ENCODE measurements at regions not wholly inside any gene's neighbourhood (a gene's known extent, or its start where the extent isn't known, plus 50 kb on each side); places are given as distances from the start of the nearest gene placed in this dataset.

- H3K27me3 ChIP-seq (ENCODE audit: control insufficient read depth in 2 of 2, insufficient read depth in 2 of 2, low read length in 2 of 2), result no peaks in the 10 kb centered on the region
- no peak overlapping the region for H3K4me3 ChIP-seq (ENCODE audit: low read length)
- peak overlapping the region in 7 of 9 donors; percentile 26 to 84 (median 56) for H3K27ac Mint-ChIP-seq
- H3K4me1 Mint-ChIP-seq, result peaks cover 15 to 42% (median 41%) of the 10 kb centered on the region in 7 donors
- no peaks in the 10 kb centered on the region for H3K9me3 ChIP-seq (ENCODE audit: control insufficient read depth in 2 of 3, low read length in 3 of 3)
- peak overlapping the region in 5 of 10 donors; percentile 31 to 66 (median 43) for H3K4me3 Mint-ChIP-seq
- ChIA-PET CTCF (no interaction called here), POLR2A (no interaction called here)
- DNase-seq (peak in 2 of 9 donors; percentile 38 to 39), ATAC-seq (peak; percentile 78)
- no peaks in the 10 kb centered on the region for H3K36me3 ChIP-seq (ENCODE audit: control insufficient read depth in 2 of 3, insufficient read depth in 3 of 3, low read length in 3 of 3)
- no peak overlapping the region for H3K27ac ChIP-seq (ENCODE audit: low read depth, low read length)
- no peaks in the 10 kb centered on the region for H3K27me3 Mint-ChIP-seq
- H3K36me3 Mint-ChIP-seq, result peaks cover 0 to 7% (median 0%) of the 10 kb centered on the region in 5 donors
- H3K4me1 ChIP-seq (ENCODE audit: control insufficient read depth in 2 of 2, insufficient read depth in 2 of 2, low read length in 2 of 2), result peaks cover 14 to 17% of the 10 kb centered on the region in 2 donors
- no peaks in the 10 kb centered on the region for H3K9me3 Mint-ChIP-seq
- intact Hi-C loops (cut with micrococcal nuclease), result loop anchor here (1.0 to 2.0 kb wide), 2 partner anchors 132 to 201 kb away; no protein-coding TSS in a partner anchor
These were observed 61.2 kb upstream of the SGK1 start for GRCh38 chr6:134379076-134379475.

GRCh38 chr6:134378426-134378825 is 60.5 kb upstream of the SGK1 start:
- H3K27ac Mint-ChIP-seq, result peak overlapping the region in 3 of 9 donors; percentile 29 to 84 (median 55)

DNA sequence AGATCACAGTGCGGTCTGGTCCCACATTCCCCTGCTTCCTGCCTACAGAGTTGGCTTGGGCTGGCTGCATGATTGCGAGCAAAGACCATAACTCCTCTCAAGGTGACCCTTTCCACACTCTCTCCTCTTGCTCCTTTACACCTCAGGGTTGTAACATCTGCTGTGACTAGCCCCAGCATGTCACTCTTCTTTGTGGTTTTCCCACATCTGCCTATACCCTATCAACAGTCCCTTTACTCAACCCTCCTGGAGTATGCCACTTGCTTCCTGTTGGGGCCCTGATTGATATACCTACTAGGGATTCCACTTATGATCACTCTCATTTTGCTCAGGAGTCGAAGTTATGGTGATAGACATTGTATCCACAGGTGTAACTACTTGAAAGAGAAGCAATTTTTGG is 58.9 kb upstream of the SGK1 start:
- peaks cover 26 to 65% (median 63%) of the 10 kb centered on the region in 7 donors for H3K4me1 Mint-ChIP-seq

More at GRCh38 chr6:134378426-134378825, 60.5 kb upstream of the SGK1 start:
- Mint-ChIP-seq H3K36me3 (peaks cover 0 to 9% (median 0%) of the 10 kb centered on the region in 5 donors), H3K4me1 (peaks cover 16 to 48% (median 47%) of the 10 kb centered on the region in 7 donors), H3K27me3 (no peaks in the 10 kb centered on the region), H3K9me3 (no peaks in the 10 kb centered on the region), H3K4me3 (peak overlapping the region in 4 of 10 donors; percentile 31 to 66 (median 58))
- Histone ChIP-seq H3K4me1 (ENCODE audit: control insufficient read depth in 2 of 2, insufficient read depth in 2 of 2, low read length in 2 of 2) (peaks cover 15 to 17% of the 10 kb centered on the region in 2 donors), H3K4me3 (ENCODE audit: low read length) (no peak overlapping the region), H3K27ac (ENCODE audit: low read depth, low read length) (no peak overlapping the region), H3K27me3 (ENCODE audit: control insufficient read depth in 2 of 2, insufficient read depth in 2 of 2, low read length in 2 of 2) (no peaks in the 10 kb centered on the region), H3K36me3 (ENCODE audit: control insufficient read depth in 2 of 3, insufficient read depth in 3 of 3, low read length in 3 of 3) (no peaks in the 10 kb centered on the region), H3K9me3 (ENCODE audit: control insufficient read depth in 2 of 3, low read length in 3 of 3) (no peaks in the 10 kb centered on the region)
- intact Hi-C loops (cut with micrococcal nuclease), result loop anchor here in 1 of 2 donors (2.0 kb wide), 1 partner anchor 132 kb away; no protein-coding TSS in a partner anchor
- DNase-seq (no peak), ATAC-seq (no peak)
- ChIA-PET CTCF (interaction anchor here (0.7 kb wide), 1 partner anchor 204 kb away, joined by 3 read pairs; no protein-coding TSS in a partner anchor), POLR2A (no interaction called here)

DNA sequence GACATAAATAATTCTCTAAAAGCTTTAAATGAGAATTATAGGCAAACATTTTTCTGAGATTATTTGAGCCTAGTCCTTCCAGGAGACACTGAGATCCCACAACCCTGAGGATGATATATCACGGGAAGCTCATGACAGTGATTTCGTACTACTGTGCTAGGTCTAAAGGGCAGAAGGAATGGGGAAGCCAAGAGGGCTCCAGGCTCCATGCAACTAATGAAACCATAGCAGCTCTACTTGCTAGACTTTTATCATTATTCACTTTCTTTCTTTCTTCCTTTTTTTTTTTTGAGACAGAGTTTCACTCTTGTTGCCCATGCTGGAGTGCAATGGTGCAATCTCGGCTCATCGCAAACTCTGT is 57.3 kb upstream of the SGK1 start:
- peaks cover 0 to 11% (median 0%) of the 10 kb centered on the region in 5 donors for H3K36me3 Mint-ChIP-seq
- no peak overlapping the region for H3K4me3 Mint-ChIP-seq
- H3K4me1 ChIP-seq (ENCODE audit: control insufficient read depth in 2 of 2, insufficient read depth in 2 of 2, low read length in 2 of 2), result peaks cover 12 to 24% of the 10 kb centered on the region in 2 donors
- intact Hi-C loops (cut with micrococcal nuclease), result no loop called here
- no peak overlapping the region for H3K27ac ChIP-seq (ENCODE audit: low read depth, low read length)
- no peak overlapping the region for H3K4me3 ChIP-seq (ENCODE audit: low read length)
- peaks cover 27 to 59% (median 54%) of the 10 kb centered on the region in 7 donors for H3K4me1 Mint-ChIP-seq
- H3K27me3 ChIP-seq (ENCODE audit: control insufficient read depth in 2 of 2, insufficient read depth in 2 of 2, low read length in 2 of 2), result no peaks in the 10 kb centered on the region
- ChIA-PET POLR2A (no interaction called here), CTCF (no interaction called here)
- no peaks in the 10 kb centered on the region for H3K9me3 ChIP-seq (ENCODE audit: control insufficient read depth in 2 of 3, low read length in 3 of 3)
- H3K9me3 Mint-ChIP-seq, result no peaks in the 10 kb centered on the region
- H3K27me3 Mint-ChIP-seq, result no peaks in the 10 kb centered on the region
- DNase-seq, result no peak
- no peaks in the 10 kb centered on the region for H3K36me3 ChIP-seq (ENCODE audit: control insufficient read depth in 2 of 3, insufficient read depth in 3 of 3, low read length in 3 of 3)
- no peak for ATAC-seq
- peak overlapping the region in 1 of 9 donors; percentile 83 for H3K27ac Mint-ChIP-seq

More for the DNA sequence above, 58.9 kb upstream of the SGK1 start:
- CTCF ChIA-PET, result no interaction called here
- DNase-seq, result no peak
- Mint-ChIP-seq H3K4me3 (no peak overlapping the region), H3K27me3 (no peaks in the 10 kb centered on the region), H3K36me3 (peaks cover 0 to 11% (median 0%) of the 10 kb centered on the region in 5 donors), H3K9me3 (no peaks in the 10 kb centered on the region), H3K27ac (peak overlapping the region in 1 of 9 donors; percentile 39)
- intact Hi-C loops (cut with micrococcal nuclease), result loop anchor here in 1 of 2 donors (2.0 kb wide), 1 partner anchor 264 kb away; no protein-coding TSS in a partner anchor
- H3K4me3 ChIP-seq (ENCODE audit: low read length), result no peak overlapping the region
- no peaks in the 10 kb centered on the region for H3K27me3 ChIP-seq (ENCODE audit: control insufficient read depth in 2 of 2, insufficient read depth in 2 of 2, low read length in 2 of 2)
- H3K27ac ChIP-seq (ENCODE audit: low read depth, low read length), result no peak overlapping the region
- H3K9me3 ChIP-seq (ENCODE audit: control insufficient read depth in 2 of 3, low read length in 3 of 3), result no peaks in the 10 kb centered on the region
- POLR2A ChIA-PET, result no interaction called here
- H3K36me3 ChIP-seq (ENCODE audit: control insufficient read depth in 2 of 3, insufficient read depth in 3 of 3, low read length in 3 of 3), result no peaks in the 10 kb centered on the region
- no peak for ATAC-seq
- H3K4me1 ChIP-seq (ENCODE audit: control insufficient read depth in 2 of 2, insufficient read depth in 2 of 2, low read length in 2 of 2), result peaks cover 17 to 29% of the 10 kb centered on the region in 2 donors

GRCh38 chr6:134374491-134375219 is 56.7 kb upstream of the SGK1 start:
- Histone ChIP-seq H3K4me1 (ENCODE audit: control insufficient read depth in 2 of 2, insufficient read depth in 2 of 2, low read length in 2 of 2) (peaks cover 8 to 23% of the 10 kb centered on the region in 2 donors), H3K9me3 (ENCODE audit: control insufficient read depth in 2 of 3, low read length in 3 of 3) (no peaks in the 10 kb centered on the region), H3K27me3 (ENCODE audit: control insufficient read depth in 2 of 2, insufficient read depth in 2 of 2, low read length in 2 of 2) (no peaks in the 10 kb centered on the region), H3K36me3 (ENCODE audit: control insufficient read depth in 2 of 3, insufficient read depth in 3 of 3, low read length in 3 of 3) (no peaks in the 10 kb centered on the region), H3K27ac (ENCODE audit: low read depth, low read length) (no peak overlapping the region), H3K4me3 (ENCODE audit: low read length) (no peak overlapping the region)
- no peaks in the 10 kb centered on the region for H3K27me3 Mint-ChIP-seq
- peaks cover 23 to 53% (median 49%) of the 10 kb centered on the region in 7 donors for H3K4me1 Mint-ChIP-seq
- ChIA-PET POLR2A (no interaction called here), CTCF (no interaction called here)
- intact Hi-C loops (cut with micrococcal nuclease), result loop anchor here in 1 of 2 donors (5.0 kb wide), 1 partner anchor 127 kb away; no protein-coding TSS in a partner anchor
- H3K4me3 Mint-ChIP-seq, result no peak overlapping the region
- H3K9me3 Mint-ChIP-seq, result no peaks in the 10 kb centered on the region
- H3K36me3 Mint-ChIP-seq, result peaks cover 0 to 11% (median 0%) of the 10 kb centered on the region in 5 donors
- DNase-seq, result no peak
- no peak for ATAC-seq
- peak overlapping the region in 3 of 9 donors; percentile 13 to 83 (median 68) for H3K27ac Mint-ChIP-seq

- peaks cover 4 to 16% of the 10 kb centered on the region in 2 donors for H3K4me1 ChIP-seq (ENCODE audit: control insufficient read depth in 2 of 2, insufficient read depth in 2 of 2, low read length in 2 of 2)
- no peaks in the 10 kb centered on the region for H3K9me3 ChIP-seq (ENCODE audit: control insufficient read depth in 2 of 3, low read length in 3 of 3)
- Mint-ChIP-seq H3K9me3 (no peaks in the 10 kb centered on the region), H3K4me1 (peaks cover 19 to 47% (median 42%) of the 10 kb centered on the region in 7 donors), H3K27ac (peak overlapping the region in 3 of 9 donors; percentile 68 to 83 (median 76)), H3K27me3 (no peaks in the 10 kb centered on the region), H3K4me3 (peak overlapping the region in 1 of 10 donors; percentile 34), H3K36me3 (peaks cover 0 to 11% (median 0%) of the 10 kb centered on the region in 5 donors)
- ChIA-PET CTCF (interaction anchor here (1.1 kb wide), 1 partner anchor 266 kb away, joined by 3 read pairs; no protein-coding TSS in a partner anchor), POLR2A (interaction anchor here (0.6 to 0.7 kb wide), 2 partner anchors 22 to 219 kb away, joined by 3 to 4 read pairs; no protein-coding TSS in a partner anchor)
- H3K4me3 ChIP-seq (ENCODE audit: low read length), result no peak overlapping the region
- H3K27me3 ChIP-seq (ENCODE audit: control insufficient read depth in 2 of 2, insufficient read depth in 2 of 2, low read length in 2 of 2), result no peaks in the 10 kb centered on the region
- DNase-seq (no peak), ATAC-seq (no peak)
- H3K27ac ChIP-seq (ENCODE audit: low read depth, low read length), result no peak overlapping the region
- no peaks in the 10 kb centered on the region for H3K36me3 ChIP-seq (ENCODE audit: control insufficient read depth in 2 of 3, insufficient read depth in 3 of 3, low read length in 3 of 3)
- intact Hi-C loops (cut with micrococcal nuclease), result loop anchor here (2.0 to 5.0 kb wide), 3 partner anchors 63 to 199 kb away; no protein-coding TSS in a partner anchor
These were observed 56.1 kb upstream of the SGK1 start for GRCh38 chr6:134373993-134374392.
